ENCODE measurements at regions not wholly inside any gene's neighbourhood (a gene's known extent, or its start where the extent isn't known, plus 50 kb on each side); places are given as distances from the start of the nearest gene placed in this dataset.
A peak's percentile ranks its signal among the peaks of the same experiment; 100 is the strongest.

DNA sequence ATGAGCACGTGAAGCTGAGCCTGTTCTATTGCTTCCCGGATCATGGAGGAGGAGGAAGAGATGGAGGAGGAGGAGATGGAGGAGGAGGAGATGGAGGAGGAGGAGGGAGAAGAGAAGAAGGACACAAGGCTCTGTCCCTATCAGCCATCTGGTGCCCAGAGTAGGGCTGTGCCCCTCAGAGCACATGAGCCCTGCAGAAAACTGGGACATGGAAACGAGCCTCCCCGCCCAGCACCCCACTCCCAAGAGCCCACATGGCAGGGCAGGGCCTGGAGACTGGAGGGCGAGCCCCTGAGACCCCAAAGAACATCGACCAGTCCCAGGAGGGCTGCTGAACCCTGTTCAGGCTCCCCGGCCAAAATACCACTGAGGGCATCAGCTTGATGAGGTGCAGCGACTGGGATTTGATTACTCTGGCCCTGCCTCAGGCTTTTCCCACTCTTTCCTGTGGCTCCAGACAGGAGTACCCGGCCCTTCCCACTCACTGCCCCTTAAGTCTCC lies 285.6 kb downstream of the UACA start:
- FAIRE-seq = no peak
- no peak for DNase-seq (ENCODE audit: insufficient read length, low spot score)

DNA sequence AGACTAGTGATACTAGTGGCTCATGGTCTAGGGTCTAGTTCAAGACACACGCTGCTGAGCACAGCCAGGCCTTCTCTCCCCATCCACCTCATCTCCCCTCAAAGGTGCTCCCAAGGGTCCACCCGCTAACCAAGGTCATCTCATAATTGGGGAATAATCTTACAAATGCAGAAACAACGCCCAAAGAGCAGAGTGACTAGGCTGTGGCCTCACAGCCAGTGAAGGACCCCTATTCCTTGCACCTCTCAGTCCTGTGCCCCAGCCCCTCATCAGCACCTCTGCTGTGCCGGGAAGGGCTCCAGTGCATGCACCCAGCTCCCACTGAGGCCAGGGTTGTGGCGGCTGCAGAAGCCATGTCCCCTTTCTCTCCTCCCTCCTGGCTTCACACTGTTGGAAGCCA lies 286.9 kb downstream of the UACA start:
- no peak for DNase-seq (ENCODE audit: insufficient read length, low spot score)
- no peak for FAIRE-seq

DNA sequence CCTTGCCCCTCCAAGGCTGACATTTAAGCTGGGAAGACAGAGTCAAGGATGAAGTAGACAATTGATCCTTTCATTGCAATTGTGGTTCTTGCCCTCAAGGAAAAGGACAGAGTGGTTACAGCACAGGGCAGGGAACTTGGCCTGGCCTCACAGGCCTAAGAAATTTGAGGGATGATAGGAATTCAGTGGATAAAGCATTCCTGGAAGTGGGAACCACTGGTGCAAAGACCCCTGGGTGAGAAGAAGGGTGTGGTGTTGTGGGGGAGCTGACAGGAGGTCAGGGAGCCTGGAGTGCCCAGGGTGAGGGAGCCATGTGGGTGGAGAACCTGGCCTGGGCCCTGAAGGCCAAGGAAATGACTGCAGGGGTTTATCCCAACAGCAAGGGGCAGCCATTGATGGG lies 287.4 kb downstream of the UACA start:
- DNase-seq (ENCODE audit: insufficient read length, low spot score) = no peak
- no peak for FAIRE-seq

DNA sequence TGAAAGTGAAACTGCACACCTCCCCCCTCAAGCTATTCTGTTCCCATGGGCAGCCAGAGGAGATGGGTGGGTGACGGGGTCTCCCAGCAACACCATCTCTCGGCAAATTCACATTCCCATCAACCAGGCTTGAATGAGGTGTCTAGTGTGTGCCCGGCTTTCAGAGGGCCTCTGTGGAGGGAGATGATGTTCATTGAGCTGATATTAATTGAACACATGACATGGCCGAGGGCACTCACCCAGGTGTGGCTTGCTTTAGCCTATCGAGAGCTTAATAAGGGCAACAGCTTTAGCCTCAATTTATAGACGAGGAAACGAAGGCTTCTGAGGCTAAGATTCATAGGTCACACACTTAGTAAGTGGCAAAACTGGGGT lies 288.0 kb downstream of the UACA start:
- DNase-seq (ENCODE audit: insufficient read length, low spot score) (no peak), FAIRE-seq (no peak)

DNA sequence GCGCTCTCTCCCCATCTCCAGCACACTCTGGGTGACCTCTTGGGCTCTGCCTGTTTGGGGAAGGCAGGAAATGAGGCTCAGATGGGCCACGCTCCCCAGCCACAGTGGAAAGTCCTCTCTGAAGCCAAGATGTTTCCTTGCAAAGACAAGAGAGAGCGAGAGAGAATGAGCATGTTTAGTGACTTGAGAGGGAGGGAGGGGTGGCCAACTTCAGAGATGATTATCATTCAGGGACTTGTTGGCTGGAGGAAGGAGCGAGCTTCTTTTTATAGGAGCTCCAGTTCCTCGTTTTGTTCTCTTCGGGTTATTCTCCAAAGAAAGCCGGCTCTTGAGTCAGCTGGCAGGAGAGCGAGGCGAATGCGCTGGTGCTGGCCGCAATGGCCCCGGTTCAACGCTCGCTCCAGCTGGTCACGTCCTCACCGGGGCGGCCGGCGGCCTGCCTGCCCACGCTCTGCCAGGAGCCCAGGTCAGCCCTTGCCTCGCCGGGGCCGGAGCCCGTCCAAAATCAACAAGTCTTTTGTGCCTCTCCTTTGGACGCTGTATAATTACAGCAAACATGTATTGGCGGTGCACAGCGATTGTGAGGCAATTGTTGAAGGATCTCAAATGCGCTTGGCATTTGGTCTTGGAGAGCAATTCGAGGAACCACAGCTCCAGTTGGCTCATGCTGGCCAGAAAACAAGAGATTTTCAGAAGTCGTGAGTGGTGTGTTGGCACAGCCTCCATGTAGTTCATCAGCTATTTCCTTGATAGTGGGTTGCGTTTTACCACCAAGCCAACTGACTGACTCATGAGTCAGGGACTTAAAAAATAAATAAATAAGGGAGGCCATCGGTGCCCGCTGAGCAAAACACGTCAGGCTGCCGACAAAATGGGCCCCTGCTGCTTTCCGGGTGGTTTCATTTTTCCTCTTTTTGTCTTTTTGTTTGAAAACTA lies 288.6 kb downstream of the UACA start:
- no peak for DNase-seq (ENCODE audit: insufficient read length, low spot score)
- peak; percentile 72 for FAIRE-seq

DNA sequence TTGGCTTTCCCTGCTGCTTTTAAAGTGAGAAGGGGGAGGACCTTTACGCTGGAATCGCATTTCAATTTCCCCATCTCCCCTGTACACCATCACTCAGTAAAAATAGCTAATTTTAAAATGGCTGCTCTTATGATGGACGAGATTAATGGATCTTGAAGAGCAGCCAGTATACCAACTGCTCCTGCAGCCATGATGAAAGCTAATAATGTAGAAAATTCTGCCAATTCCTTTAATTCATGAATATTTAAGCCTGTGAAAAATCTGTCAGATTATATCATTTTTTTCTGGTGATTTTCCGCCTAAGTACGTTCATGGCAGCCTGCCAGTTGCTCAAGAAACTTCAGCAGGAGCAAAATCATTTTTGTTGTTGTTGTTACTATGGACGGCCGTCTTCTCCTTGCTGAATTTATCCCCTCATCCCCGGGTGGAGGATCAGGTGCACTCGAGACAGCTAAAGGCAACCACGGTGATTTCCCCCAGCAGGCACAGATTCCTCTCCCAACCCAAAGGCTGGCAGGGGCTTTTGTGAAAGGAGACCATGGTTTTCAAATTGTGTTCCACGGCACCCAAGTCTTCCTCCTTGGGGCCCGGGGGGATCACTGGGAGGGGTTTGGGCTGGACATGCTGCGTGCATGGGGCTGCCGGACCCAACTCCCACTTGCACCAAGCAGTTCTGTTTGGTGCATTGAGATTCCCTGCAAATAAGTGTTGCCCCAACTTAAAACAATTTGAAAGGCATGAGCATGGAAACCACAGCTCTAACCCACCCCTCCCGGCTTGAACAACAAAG lies 289.6 kb downstream of the UACA start:
- FAIRE-seq (no peak), DNase-seq (ENCODE audit: insufficient read length, low spot score) (no peak)

DNA sequence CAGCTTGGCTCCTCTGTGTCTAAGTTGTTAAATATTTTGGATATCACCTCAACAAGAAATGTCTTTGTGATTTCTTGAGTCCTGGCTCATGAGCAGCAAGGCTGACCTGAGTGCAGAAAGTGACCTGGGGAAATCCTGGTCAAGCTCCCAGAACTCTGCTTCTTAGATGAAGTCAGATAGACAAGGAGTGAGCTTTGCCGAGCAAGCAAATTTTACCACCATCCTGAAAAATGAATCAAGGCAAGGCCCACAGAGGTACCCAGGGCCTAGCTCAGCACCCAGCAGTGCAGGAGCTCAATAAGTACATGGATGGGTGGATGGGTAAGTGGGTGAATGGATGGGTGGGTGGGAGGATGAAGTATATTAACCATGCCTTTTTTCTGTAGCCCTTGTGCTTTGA lies 291.8 kb downstream of the UACA start:
- FAIRE-seq = no peak
- no peak for DNase-seq (ENCODE audit: insufficient read length, low spot score)

DNA sequence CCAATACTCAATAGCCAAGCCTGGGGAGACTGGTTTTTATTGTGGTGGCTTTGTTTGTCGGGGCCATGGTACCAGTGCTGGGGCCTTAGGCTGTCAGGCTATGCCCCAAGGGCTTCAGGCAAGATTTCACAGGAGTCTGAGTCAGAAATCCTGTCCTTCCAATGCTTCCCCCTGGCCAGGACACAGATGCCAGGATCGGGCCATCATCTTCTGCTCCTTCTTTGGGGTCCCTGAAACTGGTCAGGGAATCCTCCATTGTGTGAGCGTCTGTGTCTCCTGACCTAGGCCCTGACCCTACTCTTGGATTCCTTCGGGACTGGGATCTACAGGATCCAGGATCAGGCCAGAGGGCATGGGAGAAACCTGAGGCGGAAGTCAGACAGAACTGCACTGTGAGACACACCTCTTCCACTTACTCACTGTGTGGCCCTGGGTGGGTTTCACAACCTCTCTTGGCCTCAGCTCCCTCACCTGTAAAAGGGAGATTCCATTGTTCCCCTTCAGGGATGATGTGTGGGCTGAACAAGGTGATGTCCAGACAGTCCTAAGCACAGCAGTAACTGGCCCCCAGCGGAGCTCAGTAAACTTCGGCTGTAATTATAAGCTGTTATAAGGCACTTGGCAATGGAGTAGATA lies 292.7 kb downstream of the UACA start:
- DNase-seq (ENCODE audit: insufficient read length, low spot score) = no peak
- FAIRE-seq = no peak

DNA sequence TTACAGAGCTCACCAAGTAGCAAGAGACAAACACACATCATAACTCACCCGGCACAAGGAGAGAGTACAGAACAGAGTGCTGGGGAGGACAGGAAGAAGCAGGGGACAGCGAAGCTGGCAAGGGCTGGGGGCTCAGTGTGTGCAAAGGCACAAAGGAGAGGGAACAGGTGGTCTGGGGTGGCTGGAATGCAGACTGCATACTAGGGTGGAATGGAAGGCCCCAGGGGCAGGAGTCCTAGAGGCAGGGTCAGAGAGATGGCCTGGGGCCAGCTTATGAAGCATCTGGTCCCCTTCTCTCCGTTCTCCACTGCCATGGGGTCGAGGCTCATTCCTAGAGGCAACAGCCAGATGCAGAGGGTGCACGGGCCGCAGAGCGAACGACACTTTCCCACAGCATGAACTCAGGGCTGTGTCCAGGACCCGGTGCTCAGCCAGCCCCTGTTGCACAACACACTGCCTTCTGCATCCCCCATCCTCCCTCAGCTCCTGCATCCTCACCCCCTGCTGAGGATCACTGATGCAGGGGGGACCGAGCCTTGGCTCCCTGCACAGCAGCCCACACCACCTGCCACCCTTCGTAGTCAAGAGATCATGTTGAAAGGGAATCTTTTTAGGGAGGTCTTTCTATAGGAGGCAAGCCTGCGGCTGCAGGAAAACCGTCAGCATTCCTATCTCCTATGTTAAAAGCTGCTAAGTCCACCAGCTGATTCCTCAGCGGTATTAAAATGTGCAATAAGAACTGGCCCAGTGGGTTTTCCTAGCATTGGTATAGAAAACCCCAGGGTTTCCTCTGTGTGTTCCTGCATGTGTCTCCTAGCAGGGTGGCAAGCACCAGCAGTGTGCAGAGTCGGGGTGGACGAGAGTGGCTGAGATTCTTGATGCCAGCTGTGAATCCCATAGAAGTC lies 293.5 kb downstream of the UACA start:
- DNase-seq (ENCODE audit: insufficient read length, low spot score) = no peak
- FAIRE-seq = no peak

DNA sequence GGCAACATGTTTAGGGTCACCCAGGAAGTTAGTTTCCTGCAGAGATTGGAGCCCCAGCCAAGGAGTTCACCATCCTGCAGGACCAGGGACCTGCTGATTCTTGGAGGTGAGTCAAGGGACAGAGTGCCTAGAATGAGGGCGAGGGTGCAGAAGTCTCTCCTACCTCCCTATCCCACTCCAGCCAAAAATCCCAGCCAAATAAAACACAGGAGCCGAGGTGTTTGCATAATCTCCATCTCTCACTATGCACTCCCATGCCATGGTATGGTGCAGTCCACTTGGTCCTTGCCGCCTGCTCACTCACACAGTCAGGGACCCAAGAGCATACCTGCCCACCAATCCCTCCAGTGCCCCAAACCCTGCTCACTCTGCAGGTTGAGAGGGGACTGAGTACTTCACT lies 294.2 kb downstream of the UACA start:
- DNase-seq (ENCODE audit: insufficient read length, low spot score) = no peak
- FAIRE-seq = no peak

DNA sequence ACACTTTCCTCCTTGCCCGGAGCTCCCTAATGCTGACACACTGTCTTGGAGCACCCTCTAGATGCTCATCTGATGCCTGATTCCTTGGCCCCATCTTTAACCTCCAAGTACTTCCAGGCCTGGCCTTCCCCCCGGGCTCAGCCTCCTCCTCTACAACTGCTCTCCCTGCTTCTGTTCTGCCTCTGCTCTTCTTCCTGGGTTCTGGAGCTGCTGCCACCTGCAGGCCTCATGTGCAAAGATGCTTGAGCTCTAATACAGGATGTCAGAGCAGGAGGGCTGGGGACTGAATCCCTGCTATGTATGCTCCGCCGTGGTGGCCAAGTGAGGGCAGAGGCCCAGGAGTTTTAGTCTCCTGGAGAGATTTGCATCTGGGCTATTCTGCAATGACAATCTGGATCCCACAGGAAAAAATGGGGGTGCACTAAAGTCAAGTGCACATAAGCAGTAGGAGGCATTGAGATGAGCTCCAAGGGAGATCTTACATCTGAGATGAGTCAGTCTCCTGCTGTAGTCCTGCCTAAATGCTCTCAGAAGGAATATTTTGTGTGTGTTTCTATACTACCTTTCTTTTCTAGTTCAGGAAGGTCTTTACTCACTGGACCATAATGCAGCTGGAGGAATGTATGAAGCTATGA lies 296.3 kb downstream of the UACA start:
- FAIRE-seq (peak; percentile 93), DNase-seq (ENCODE audit: insufficient read length, low spot score) (no peak)

DNA sequence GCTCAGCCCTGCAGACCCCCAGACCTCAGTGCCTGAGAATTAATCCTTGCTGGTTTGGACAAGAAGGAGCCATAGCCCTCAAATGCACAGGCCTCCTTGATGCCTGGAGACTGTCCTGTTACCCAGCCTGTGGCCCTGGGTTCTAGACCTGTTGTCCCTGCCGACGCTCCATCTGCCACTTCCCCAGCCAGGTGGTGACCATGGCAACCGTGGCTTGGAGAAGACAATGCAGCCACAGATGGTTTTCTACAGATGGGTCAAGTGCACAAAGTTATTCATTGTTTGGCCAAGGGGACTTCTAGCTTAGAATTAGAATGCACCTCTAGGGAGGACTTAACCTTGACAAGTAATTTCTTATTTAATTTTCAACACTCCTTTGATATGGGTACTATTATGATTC lies 297.1 kb downstream of the UACA start:
- no peak for FAIRE-seq
- DNase-seq (ENCODE audit: insufficient read length, low spot score) = no peak

DNA sequence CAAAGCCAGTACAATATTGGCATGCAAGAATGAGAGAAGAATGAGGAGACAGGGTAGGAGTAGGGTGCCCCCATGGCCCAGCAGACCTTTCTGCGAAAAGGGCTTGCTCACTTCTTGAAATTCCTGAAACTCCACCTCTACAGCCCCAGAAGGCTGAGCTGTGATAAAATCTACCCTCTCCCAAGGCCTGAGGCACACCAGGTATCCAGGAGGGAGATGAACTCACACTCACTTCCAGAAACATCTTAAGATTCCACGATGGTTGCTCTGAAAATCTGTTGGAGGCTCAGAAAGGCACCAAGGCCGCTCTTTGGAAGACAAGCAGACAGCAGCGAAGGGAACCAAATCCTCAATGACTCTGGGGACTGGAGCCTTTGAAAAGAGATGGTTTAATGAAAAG lies 297.5 kb downstream of the UACA start:
- DNase-seq (ENCODE audit: insufficient read length, low spot score) (no peak), FAIRE-seq (no peak)

DNA sequence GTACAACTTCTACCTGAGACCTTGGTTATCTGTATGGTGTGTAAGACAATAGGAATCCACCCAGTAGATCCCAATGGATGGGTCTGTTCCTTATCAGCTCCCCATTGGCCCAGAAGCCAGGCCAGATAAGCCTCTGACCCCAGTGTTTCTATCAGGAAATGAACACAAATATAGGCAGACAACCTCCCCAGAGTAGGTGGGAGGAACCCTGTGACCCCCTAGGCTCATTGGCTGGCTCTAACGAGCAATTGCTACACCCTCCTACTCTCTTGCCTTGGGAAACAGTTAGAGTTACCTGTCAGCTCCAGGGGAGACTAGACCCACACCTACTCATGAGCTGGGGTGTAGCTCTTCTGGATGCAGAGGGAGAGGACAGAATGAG lies 299.9 kb downstream of the UACA start:
- DNase-seq (ENCODE audit: insufficient read length, low spot score) (no peak), FAIRE-seq (no peak)

DNA sequence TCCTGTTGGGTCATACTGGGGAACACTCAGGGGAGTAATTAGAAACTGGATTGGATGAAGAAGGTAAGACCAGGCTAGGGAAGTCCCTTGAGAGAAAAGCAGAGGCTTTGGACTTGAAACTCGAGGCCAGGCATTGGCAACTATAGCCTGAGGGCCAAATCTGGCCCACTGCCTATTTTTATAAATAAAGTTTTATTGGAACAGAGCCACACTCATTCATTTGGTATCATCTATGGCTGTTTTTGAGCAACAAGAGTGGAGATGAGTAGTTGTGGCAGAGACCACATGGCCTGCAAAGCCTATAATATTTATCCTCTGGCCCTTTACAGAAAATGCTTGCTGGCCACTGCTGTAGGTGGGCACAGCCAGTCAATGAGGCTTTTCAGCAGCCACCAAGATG lies 301.4 kb downstream of the UACA start:
- FAIRE-seq (no peak), DNase-seq (ENCODE audit: insufficient read length, low spot score) (no peak)

DNA sequence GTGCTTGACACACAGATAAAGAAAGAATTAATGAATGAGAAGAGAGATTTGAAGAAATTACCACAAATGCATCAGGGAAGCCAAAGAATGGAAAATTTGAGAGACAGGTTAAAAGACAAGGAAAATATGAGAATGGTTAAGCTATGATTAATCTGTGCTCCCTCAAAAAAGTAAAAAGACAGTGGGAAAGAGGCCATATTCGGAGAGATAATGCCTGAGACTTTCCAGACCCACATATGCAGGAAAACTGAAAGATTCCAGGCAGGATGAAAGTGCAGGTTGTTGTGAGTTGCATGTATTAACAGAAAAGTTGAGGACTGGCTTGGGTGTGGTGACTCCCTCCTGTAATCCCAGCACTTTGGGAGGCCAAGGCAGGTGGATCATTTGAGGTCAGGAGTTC lies 302.3 kb downstream of the UACA start:
- no peak for FAIRE-seq

DNA sequence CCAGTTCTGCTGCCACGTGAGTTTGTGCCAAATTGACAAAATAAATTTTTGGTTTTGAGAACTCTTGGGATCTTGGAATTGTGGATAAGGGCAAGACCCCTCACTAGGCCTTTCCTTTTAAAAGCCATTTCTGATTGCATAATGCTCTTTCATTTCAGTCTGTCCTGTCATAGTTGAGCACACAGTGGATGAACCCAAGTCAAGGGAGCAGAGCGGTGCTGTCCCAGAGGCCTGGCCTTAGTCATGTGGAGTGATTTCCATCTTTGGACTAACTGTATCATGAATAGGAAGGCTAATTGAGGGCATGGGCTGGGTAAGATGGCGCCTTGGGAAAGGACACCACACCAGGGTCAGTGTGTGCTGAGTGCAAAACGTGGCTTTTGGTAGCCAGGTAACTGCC lies 304.0 kb downstream of the UACA start:
- DNase-seq (ENCODE audit: insufficient read length, low spot score) (no peak), FAIRE-seq (no peak)

More for the DNA sequence above, 302.3 kb downstream of the UACA start:
- no peak for DNase-seq (ENCODE audit: insufficient read length, low spot score)

DNA sequence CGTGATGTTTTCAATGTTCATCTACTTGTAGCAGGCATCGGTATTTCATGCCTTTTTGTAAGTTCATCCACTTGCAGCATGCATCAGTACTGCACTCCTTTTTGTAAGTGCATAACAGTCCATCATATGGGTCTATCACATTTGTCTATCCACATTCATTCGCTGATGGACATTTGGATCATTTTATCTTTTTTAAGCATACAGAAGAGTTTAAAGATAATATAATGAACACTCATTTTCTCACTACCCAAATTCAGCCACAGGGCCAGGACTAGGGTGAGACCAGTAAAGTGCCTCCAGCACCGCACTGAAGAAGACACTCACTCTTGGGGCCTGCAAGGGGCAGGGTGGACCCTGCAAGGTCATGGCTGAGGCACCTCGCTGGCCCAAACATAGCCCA lies 309.6 kb downstream of the UACA start:
- DNase-seq (ENCODE audit: insufficient read length, low spot score) (no peak), FAIRE-seq (no peak)

DNA sequence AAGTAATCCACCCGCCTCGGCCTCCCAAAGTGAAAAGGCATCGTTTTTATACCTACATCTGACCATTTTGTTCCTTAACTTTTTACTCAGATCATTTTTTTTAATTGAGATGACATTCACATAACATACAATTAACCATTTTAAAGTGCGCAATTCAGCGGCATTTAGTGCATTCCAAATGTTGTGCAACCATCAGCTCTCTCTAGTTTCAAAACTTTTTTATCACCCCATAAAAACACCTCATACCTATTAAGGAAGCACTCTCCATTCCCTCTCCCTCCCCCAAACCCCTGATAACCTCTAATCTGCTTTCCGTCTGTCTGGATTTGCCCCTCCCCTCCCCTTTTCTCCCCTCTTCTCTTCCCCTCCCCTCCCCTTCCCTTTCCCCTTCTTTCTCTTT lies 310.1 kb downstream of the UACA start:
- DNase-seq (ENCODE audit: insufficient read length, low spot score) (no peak), FAIRE-seq (no peak)
